LNCAP (cell line): ENCODE measurements at regions not wholly inside any gene's neighbourhood (a gene's known extent, or its start where the extent isn't known, plus 50 kb on each side); places are given as distances from the start of the nearest gene placed in this dataset.

Source experiments
- TF ChIP-seq, protein P1 (sequence below): fragments of 450-650 bp; IDR thresholded peaks from 2 replicates; pipeline ENCODE4 v1.5.1; 2017; ENCODE audit warnings: mild to moderate bottlenecking

DNA sequence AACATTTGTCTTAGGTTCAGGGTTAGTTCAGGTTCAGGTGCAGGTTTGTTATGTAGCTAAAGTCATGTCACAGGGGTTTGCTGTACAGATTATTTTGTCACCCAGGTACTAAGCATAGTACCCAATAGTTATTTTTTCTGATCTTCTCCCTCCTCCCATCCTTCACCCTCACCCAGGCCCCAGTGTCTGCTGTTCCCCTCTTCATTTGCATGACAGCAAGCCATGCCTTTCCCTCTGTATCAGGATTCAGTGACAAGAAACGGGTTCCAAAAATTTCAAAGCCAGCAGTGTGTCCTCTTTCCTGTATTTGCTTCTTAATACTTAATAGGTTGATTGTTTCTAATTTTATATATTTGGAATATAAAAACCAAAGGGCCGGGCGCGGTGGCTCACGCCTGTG lies 330.8 kb upstream of the SGCD start:
- TF ChIP-seq, protein P1, sequence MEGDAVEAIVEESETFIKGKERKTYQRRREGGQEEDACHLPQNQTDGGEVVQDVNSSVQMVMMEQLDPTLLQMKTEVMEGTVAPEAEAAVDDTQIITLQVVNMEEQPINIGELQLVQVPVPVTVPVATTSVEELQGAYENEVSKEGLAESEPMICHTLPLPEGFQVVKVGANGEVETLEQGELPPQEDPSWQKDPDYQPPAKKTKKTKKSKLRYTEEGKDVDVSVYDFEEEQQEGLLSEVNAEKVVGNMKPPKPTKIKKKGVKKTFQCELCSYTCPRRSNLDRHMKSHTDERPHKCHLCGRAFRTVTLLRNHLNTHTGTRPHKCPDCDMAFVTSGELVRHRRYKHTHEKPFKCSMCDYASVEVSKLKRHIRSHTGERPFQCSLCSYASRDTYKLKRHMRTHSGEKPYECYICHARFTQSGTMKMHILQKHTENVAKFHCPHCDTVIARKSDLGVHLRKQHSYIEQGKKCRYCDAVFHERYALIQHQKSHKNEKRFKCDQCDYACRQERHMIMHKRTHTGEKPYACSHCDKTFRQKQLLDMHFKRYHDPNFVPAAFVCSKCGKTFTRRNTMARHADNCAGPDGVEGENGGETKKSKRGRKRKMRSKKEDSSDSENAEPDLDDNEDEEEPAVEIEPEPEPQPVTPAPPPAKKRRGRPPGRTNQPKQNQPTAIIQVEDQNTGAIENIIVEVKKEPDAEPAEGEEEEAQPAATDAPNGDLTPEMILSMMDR: no peak

DNA sequence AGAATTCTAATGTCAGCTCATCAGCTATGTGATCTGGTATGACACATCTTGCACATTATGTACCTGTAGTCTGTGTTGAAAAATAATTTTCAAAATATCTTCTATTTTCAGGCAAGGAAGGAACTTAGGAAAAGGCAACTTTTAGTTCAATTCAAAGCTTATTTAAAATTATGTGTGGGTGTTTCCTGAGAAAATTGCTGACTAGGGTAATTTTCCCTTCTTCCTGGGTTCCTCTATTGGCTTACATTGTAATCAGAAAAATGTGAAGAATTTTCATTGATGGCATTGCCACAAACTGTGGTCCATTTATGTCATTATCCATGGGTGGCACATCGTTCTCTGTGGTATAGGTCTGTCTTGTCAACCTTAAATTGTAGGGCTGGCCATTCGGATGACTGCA lies 328.7 kb upstream of the SGCD start:
- TF ChIP-seq, protein P1: no peak

DNA sequence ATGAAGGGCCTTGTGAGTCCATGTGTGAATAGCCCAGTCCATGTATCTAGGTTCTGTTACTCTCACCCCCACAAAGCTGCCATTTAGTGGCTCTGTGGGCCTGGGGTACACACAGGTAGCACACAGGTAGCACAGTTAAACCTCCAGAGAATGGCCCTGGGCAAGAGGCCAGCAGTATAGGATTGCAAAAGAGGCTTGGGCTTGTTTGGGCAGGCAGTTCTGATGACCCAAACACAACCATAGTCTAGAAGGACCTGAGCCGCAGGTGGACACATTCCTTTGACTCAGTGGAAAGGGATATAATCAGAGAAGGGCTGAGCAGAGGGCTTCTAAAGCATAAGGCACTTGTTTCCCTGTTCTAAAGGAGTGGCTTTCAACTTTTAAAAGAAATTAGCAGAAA lies 326.8 kb upstream of the SGCD start:
- TF ChIP-seq, protein P1: no peak

GRCh38 chr5:156004754-156005153 lies 322.2 kb upstream of the SGCD start:
- TF ChIP-seq, protein P1: no peak

DNA sequence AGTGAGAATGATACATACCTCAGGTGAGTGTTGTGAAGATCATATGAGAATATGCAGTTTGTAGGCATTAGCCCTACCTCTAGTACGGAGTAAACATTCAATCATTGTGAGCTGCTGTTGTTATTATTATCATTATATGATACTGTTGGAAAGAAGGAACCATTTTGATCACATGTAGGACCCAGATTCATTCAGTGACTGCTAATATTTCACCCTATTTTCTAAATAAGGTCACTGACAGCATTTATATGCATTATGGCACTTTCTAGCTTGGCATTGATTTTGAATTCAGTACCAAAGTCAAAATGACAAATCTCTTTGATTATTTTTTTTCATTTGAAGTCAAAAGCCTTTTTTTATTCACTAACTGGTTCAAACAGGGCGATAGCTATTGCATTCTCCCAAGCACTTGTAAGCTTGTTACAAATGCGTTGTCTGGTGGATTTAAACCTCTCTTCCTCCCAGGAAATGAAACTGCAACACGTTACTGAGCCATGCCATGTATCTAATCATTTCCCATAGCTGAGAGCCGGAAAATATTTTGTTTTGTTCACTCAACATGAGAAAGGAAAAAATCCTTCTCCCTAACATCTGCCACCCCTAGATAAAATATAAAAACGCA lies 320.8 kb upstream of the SGCD start:
- TF ChIP-seq, protein P1: no peak

DNA sequence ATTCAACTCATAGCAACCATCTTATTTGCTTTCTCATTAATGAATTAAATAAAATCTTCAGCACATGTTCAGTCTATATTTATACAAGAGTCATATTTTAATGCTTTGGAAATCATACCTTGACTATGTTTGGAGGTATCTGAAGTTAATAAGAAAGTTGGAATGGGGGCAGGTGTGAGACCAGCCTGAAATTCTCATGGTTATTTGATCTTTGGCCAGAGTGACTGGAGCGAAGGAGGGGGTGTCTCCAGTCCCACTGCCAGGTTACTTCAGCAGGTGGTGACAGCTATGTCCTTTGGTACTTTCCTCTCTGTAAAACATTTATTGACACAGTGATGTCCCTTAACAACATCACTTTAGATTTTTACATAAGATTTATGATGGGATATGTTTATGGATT lies 318.1 kb upstream of the SGCD start:
- TF ChIP-seq, protein P1: no peak

- TF ChIP-seq, protein P1: no peak
These were observed 317.4 kb upstream of the SGCD start for GRCh38 chr5:156009583-156009982.

DNA sequence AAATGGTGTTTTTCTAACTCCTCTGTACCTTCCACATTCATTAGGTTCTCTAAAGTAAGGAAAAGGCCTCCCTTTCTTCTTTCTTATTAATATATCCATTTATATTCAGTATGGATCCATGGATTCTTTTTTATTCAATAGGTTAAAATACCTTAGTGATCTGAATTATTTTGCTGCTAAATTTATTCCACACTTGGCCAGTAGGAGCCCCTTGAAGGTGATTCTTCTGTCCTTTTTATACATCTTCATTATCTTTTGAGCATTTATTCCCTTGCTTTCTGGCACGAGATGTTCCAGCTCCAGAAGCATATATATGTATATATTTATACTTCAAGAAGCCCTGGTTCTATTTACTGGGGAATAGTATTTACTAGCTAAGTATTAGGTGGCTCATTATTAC lies 311.8 kb upstream of the SGCD start:
- TF ChIP-seq, protein P1: no peak
